AG04450 (cell line): ENCODE measurements at regions not wholly inside any gene's neighbourhood (a gene's known extent, or its start where the extent isn't known, plus 50 kb on each side); places are given as distances from the start of the nearest gene placed in this dataset.

Source experiments
- CTCF ChIA-PET: fragments of 300-600, 350-600 bp; formaldehyde crosslinking; extraction: SDS; loops from one replicate; lab custom pipeline; 2022; ENCODE audit warnings: antibody characterized with exemption, inconsistent platforms; lab: Charles Lee
- POLR2A ChIA-PET: fragments of 350-600 bp; formaldehyde crosslinking; extraction: SDS; loops from one replicate; lab custom pipeline; 2021; ENCODE audit warnings: antibody characterized with exemption, inconsistent platforms; lab: Yijun Ruan, JAX
- DNase-seq: peaks from one replicate; pipeline ENCODE4 v3.0.0-alpha.2; 2011; ENCODE audit warnings: low read depth, low spot score
- H3K27ac ChIP-seq: one replicate; pipeline ENCODE4 v1.5.1; 2012; ENCODE audit warnings: low read depth, low read length, control low read depth
- H3K27me3 ChIP-seq: one replicate; pipeline ENCODE4 v1.6.0; 2012; ENCODE audit warnings: low read length; ENCODE audit not compliant: control insufficient read depth, insufficient read depth
- H3K4me3 ChIP-seq: 2 replicates; pipeline ENCODE4 v1.5.1; 2011; ENCODE audit warnings: mild to moderate bottlenecking, low read depth, low read length, control low read depth
- H3K9me3 ChIP-seq: 2 replicates; pipeline ENCODE4 v1.5.1; 2012; ENCODE audit warnings: low read length; ENCODE audit not compliant: control insufficient read depth, insufficient read depth
- CTCF ChIP-seq: IDR thresholded peaks from 2 replicates; pipeline ENCODE4 v1.5.1; 2011; ENCODE audit warnings: low read depth, low read length, control low read depth, inconsistent platforms

DNA sequence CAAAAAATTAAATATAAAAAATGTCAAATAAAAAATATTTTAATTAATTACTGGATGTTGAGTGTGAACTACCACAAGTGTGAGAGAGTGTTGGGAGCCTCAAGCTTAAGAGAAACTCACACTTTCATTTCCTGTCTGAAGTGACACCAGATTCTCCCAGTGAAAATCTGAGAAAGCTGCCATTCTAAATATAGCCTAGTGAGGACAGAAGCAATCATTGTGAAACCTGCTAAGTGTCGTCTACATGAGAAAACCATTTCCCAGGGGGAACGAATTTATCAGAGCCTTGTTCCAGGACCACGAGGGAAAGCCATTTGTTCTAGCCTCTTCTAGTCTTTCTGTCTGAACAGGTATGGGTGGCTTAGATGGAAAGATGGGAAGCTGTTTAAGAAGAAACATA, 329.3 kb upstream of the PRMT6 start:
- POLR2A ChIA-PET: no interaction called here
- Histone ChIP-seq H3K9me3 (no peaks in the 10 kb centered on the region), H3K4me3 (no peak overlapping the region), H3K27ac (no peak overlapping the region), H3K27me3 (no peaks in the 10 kb centered on the region)
- DNase-seq: no peak
- TF ChIP-seq CTCF: no peak
- CTCF ChIA-PET: no interaction called here

- H3K27ac ChIP-seq: no peak overlapping the region
- DNase-seq: no peak
- H3K4me3 ChIP-seq: no peak overlapping the region
- no peaks in the 10 kb centered on the region for H3K27me3 ChIP-seq
- POLR2A ChIA-PET: no interaction called here
- no peak for TF ChIP-seq CTCF
- no peaks in the 10 kb centered on the region for H3K9me3 ChIP-seq
- CTCF ChIA-PET: no interaction called here
Measured at GRCh38 chr1:106746448-106747085, 309.9 kb upstream of the PRMT6 start.

DNA sequence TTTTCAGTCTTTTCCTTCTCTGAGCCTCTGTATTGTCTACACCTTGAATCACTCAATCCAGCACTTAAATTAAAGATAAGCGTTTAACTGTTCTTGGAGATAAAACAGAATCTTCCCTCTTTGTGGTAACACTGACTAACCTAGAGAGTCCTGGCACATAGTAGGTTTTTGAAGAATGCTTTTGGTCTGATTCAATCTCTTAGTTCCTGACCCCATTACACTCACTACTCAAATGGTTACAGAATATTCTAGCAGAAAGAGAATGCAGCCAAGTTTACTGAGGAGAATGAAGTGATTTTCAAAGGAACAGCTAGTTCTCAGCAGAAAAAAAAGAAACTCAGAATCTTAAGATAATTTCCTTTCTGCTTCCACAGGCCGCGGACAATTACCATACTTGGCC, 309.2 kb upstream of the PRMT6 start:
- TF ChIP-seq CTCF: no peak
- POLR2A ChIA-PET: no interaction called here
- Histone ChIP-seq H3K9me3 (no peaks in the 10 kb centered on the region), H3K27me3 (no peaks in the 10 kb centered on the region), H3K4me3 (no peak overlapping the region), H3K27ac (no peak overlapping the region)
- CTCF ChIA-PET: no interaction called here
- no peak for DNase-seq

- no peak overlapping the region for H3K27ac ChIP-seq
- CTCF ChIA-PET: no interaction called here
- no peak for DNase-seq
- no peaks in the 10 kb centered on the region for H3K27me3 ChIP-seq
- no peaks in the 10 kb centered on the region for H3K9me3 ChIP-seq
- H3K4me3 ChIP-seq: no peak overlapping the region
- POLR2A ChIA-PET: no interaction called here
- no peak for TF ChIP-seq CTCF
Measured at GRCh38 chr1:106747791-106748190, 308.7 kb upstream of the PRMT6 start.

- no peak for TF ChIP-seq CTCF
- Histone ChIP-seq H3K27ac (no peak overlapping the region), H3K4me3 (no peak overlapping the region), H3K9me3 (no peaks in the 10 kb centered on the region), H3K27me3 (no peaks in the 10 kb centered on the region)
- CTCF ChIA-PET: interaction anchor here (0.5 kb wide), 1 partner anchor 23 kb away, joined by 3 read pairs; no protein-coding TSS in a partner anchor
- DNase-seq: no peak
- POLR2A ChIA-PET: no interaction called here
Measured at GRCh38 chr1:106748606-106749005, 307.9 kb upstream of the PRMT6 start.
